GM19452 (cell line): ENCODE measurements at regions not wholly inside any gene's neighbourhood (a gene's known extent, or its start where the extent isn't known, plus 50 kb on each side); places are given as distances from the start of the nearest gene placed in this dataset.

Source experiments
- ATAC-seq: cut with Tn5 transposase; IDR thresholded peaks from one replicate; pipeline ENCODE4 v1.9.1; 2021; ENCODE audit not compliant: unreplicated experiment

DNA sequence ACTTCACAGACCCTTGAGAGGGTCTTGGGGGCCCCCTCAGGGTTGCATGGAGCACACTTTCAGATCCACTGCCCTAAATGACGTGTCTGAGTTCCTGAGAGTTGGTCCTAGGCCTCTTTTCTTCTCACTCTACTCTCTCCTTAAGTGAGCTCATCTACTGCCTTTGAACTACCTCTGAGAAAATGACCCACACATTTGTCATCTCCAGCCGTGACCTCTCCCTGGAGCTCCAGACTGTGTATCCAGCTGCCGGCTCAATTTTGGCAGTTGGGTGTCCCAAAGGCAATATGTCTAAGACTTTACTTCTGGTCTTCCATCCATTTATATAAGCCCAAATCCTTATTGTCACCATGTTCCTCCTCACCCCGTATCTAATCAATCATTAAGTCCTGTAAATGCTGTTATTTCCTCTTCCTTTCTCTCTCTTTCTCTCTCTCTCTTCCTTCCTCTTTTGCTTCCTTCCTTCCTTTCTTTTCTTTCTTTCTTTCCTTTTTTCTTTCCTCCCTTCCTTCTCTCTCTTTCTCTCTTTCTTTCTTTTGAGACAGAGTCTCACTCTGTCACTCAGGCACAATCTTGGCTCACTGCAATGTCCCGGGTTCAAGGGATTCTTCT, 51.2 kb upstream of the HSPA9 start:
- ATAC-seq = no peak

DNA sequence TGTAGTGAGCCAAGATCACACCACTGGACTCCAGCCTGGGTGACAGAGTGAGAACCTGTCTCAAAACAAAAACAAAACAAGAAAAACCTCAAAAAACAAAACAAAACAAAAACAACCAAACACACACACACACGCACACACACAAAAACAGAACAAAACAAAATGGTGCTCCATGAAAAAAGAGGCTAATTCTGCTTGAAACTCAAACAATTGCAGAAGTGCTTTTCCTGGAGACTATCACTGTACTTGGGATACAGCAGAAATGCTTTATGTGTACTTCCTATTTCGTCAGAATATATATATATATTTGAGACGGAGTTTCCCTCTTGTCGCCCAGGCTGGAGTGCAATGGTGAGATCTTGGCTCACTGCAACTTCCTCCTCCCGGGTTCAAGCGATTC, 49.9 kb upstream of the HSPA9 start:
- no peak for ATAC-seq
